GM18909 (cell line): ENCODE measurements at regions not wholly inside any gene's neighbourhood (a gene's known extent, or its start where the extent isn't known, plus 50 kb on each side); places are given as distances from the start of the nearest gene placed in this dataset.

Source experiments
- ATAC-seq: cut with Tn5 transposase; IDR thresholded peaks from one replicate; pipeline ENCODE4 v1.9.1; 2021; ENCODE audit warnings: mild to moderate bottlenecking; ENCODE audit not compliant: unreplicated experiment, poor library complexity

DNA sequence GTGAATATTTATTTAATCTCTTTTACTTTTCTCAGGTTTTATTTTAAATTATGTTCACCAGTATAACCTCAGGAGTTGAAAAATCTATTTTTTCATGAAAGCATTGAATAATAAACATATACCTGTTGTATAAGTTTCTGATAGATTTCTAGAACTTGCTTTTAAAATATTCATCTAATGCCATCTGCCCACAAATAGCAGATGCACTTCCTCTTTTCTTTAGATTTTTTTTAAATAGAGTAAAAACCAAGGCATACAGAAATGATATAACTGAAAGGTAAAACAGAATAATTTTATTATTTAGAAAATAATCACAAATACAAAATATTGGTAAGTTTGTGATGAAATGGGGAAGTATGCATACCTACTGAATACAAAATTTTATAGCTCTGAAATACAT, 130.7 kb upstream of the PRMT6 start:
- ATAC-seq, result no peak

GRCh38 chr1:106926803-106927582, 129.5 kb upstream of the PRMT6 start:
- no peak for ATAC-seq

GRCh38 chr1:106937104-106937503, 119.4 kb upstream of the PRMT6 start:
- no peak for ATAC-seq

- no peak for ATAC-seq
These were observed 111.8 kb upstream of the PRMT6 start for GRCh38 chr1:106944721-106945120.

- no peak for ATAC-seq
These were observed 103.7 kb upstream of the PRMT6 start for GRCh38 chr1:106952776-106953175.

- no peak for ATAC-seq
These were observed 101.7 kb upstream of the PRMT6 start for GRCh38 chr1:106954661-106955229.

DNA sequence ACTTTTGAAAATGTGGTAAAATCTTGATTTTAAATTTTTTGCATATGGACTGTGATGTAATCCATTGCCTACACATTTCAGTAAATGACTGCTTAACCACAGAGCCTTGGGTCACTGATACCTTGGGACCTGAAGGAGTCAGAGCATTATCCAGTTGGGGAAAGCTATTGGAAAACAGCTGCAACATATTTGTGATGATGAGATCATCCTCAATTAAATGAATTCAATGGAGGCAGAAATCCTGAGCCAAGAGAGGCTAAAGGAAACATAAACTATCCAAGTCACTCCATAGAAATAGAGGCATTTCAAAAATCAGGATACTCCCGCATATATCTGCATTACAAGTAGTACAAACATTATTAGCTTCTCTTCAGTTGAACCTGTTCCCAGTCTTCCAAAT, 99.8 kb upstream of the PRMT6 start:
- no peak for ATAC-seq

DNA sequence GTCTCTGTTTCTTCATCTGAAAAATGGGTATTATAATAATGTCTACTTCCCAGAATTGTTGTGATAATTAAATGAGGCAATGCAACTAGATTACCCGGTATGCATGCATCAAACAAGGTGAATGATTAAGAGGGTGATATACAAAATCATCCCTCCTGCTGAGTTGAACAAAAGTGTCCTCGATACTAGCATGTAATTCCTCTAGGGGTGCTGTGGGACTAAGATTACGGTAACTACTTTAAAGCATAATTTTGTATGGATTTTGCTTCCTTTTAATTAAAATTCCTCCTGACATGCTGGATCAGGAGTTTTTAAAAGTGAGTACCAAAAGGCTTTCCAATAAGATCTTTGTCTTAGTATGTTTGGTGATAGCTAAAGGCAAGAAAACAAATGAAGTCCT, 98.7 kb upstream of the PRMT6 start:
- ATAC-seq, result no peak

DNA sequence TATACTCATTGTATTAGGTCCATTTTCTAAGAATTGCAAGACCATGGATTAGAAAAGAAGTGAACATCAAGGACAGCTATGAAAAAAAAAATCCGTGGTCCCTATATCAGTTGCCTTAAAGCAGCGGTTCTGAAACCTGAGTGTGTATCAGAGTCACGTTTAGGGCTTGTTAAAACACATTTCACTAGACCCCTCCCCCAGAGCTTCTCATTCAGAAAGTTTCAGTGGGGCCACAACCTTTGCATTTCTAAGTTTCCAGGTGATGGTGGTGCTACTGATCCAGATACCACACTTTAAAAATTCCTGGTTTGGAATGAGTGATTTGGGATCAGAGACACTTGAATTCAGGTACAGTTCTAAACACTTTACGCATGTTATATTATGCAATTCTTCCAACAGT, 96.1 kb upstream of the PRMT6 start:
- ATAC-seq, result no peak

DNA sequence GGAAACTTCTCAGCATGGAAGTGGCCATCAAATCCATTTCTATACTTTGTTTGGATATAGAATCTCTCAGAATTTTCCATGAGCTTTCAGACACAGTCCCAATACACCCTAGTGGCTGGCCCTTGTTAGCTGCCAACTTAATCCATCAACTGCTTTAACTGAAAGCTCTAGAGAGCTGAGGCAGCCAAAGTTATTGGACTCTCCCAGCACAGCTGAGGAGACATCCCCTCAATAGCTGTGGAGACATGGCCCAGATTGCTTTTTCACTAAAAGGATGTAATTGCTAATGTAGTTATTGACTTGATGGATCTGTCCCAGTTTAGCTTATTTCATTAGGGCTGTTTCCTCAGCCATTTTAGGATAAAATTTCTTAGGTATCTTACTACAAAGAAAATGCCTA, 94.8 kb upstream of the PRMT6 start:
- ATAC-seq, result no peak

- no peak for ATAC-seq
These were observed 93.9 kb upstream of the PRMT6 start for GRCh38 chr1:106962591-106962990.

DNA sequence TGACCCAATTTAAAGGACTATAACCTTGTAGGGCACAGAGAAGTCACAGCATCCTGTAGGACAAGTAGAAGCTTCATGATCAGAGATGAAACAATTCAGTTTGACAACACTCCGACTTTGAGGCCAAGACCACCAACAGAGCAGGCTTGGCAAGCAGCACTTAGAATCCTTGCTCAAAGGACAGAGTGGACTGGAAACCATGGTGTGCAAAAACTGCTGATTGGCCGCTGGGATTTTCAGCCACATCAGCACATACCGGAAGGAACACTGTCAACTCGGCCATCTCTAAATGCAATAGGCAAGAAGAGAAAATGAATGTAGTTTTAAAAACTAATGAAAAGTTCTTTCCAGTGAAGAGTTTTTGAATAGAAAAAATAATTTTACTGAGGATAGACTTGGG, 92.0 kb upstream of the PRMT6 start:
- ATAC-seq, result no peak

DNA sequence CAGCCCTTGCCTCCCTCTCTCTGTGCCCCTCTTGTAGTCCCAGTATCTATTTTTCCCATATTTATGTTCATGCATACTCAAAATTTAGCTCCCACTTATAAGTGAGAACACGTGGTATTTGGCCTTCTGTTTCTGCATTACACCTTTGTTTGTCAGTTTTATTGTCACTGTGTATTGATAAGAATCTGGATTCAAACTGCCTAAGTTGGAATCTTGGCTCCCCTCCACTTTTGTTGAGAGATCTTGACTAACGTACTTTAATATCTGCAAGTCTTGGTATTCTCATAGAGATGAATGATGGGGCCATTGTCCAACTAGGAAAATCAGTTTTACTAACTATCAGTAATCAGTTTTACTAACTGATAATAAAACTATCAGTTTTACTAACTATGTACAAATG, 87.8 kb upstream of the PRMT6 start:
- ATAC-seq, result no peak

- no peak for ATAC-seq
These were observed 86.7 kb upstream of the PRMT6 start for GRCh38 chr1:106969731-106970130.

DNA sequence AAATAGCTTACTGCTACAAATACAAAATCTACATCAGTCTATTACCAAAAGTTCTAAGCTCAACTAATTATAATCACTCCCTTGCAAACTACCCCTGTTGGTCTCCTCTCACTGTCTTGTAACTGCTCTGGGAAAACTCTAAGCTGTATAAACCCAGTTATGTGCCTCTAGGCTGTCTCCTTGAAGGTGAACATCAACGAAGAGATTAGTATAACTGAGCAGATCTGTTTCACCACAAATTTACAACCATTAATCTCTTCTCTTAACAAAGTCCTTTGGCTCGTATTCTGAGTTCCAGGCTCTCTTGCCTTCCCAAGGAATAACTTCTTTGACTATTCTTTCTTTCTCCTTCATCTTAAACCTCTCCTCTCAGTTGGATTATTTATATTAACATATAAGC, 84.4 kb upstream of the PRMT6 start:
- no peak for ATAC-seq

- ATAC-seq, result no peak
These were observed 80.5 kb upstream of the PRMT6 start for GRCh38 chr1:106975944-106976343.

GRCh38 chr1:106978477-106979322, 77.8 kb upstream of the PRMT6 start:
- ATAC-seq, result no peak

DNA sequence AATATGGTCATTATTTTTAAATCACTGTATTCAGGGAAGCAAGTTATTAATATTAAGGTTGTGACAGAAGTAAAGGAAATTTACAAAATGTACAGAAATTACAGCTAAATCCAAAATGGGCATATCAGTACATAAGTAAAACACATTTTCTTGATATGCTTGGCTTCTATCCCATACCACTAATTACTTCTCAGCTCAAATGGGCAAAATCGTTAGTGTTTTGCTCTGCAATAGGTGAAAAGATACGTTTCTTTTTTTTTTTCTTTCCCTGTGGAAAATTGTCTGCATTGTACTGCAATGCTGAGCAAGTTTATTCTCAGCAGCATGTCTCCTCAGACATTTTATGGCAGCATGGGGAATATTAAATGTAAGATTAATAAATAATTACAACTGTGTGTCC, 77.1 kb upstream of the PRMT6 start:
- no peak for ATAC-seq

- no peak for ATAC-seq
These were observed 76.4 kb upstream of the PRMT6 start for GRCh38 chr1:106980121-106980520.

- no peak for ATAC-seq
These were observed 71.7 kb upstream of the PRMT6 start for GRCh38 chr1:106984801-106985200.

DNA sequence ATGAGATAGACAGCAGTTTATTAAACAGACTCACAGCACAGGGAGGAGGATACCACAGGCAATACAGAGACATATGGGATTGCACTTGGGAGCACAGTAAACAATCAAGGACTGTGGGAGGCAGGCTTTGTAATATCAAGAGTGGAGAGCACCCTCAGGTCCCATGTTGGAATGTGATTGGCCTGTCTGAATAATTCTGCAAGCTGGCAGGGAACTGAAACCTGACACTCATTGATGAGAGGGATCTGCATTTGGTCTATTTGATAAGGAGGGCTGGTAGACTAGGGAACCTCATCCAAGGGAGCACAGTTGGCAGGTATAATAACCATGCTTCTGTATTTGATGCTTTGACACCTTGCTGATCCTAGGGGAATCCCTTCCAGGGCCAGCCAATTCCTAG, 69.9 kb upstream of the PRMT6 start:
- no peak for ATAC-seq
